NCI-H1105 treated with DMSO at 0.1 percent for 48 hours (cell line): ENCODE measurements at regions not wholly inside any gene's neighbourhood (a gene's known extent, or its start where the extent isn't known, plus 50 kb on each side); places are given as distances from the start of the nearest gene placed in this dataset.

Experiments
- DNase-seq: peaks from one replicate; lab custom pipeline; 2025; lab: John Stamatoyannopoulos, UW

DNA sequence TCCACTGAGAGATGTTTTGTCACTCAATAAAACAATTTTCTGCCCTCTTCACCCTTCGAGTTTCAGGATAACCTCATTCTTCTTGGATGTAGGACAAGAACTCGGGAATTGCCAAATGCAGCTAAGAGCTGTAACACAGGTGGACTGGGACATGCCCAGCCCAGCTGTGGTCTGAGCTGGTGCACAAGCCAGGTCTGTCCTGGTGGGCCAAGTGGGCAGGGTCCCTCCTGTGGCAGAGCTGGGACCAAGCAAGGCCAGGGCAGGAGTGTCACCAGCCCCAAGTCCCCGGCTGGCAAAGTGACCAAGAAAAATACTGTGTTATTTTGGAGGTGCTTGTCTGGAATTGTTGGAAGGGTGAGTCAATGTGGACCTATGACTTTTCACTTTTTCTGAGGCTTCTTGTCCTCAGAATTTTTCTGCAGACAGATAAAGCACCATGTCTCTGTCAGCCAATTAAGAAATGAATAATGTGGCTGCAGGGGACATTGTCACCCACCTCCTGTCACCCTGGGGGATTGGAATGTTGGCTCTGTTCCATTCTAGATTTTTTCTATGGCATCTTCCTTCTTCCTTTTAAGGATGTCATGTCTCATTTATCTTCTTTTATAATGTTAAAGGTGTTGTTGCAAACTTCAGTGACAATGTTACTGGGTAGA lies 645.2 kb upstream of the EPHA6 start:
- no peak for DNase-seq

DNA sequence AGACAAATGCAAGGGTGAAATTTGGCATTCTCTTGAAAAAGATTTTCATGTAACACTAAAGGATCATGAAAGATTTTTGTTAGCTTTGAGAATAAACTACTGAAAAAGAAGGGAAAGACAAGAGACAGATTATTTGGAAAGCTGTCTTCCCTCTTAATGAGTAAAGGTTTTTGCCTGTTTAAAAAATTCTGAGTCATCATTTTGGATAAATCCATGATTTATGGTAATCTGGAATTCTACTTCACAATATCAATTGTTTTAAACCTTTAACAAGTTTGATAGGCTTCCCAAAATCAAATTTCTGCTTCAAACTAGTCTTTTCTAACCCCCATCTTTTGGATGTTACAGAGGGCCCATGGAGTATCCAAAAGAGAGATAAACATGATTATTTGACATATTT lies 641.5 kb upstream of the EPHA6 start:
- DNase-seq: no peak

DNA sequence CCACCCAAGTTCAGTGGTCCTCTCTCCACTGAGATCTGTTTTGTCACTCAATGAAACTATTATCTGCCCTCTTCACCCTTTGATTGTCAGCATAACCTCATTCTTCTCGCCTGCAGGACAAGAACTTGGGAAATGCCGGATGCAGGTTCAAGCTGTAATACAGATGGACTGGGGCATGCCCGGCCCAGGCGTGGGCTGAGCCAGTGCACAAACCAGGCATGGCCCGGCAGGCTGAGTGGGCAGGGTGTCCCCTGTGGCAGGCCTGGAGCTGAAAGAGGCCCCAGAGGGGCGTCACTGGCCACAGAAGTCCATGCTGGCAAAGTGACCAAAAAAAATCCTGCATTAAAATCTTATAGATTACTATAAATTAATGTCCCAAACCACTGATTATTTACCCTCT lies 638.9 kb upstream of the EPHA6 start:
- DNase-seq: no peak

DNA sequence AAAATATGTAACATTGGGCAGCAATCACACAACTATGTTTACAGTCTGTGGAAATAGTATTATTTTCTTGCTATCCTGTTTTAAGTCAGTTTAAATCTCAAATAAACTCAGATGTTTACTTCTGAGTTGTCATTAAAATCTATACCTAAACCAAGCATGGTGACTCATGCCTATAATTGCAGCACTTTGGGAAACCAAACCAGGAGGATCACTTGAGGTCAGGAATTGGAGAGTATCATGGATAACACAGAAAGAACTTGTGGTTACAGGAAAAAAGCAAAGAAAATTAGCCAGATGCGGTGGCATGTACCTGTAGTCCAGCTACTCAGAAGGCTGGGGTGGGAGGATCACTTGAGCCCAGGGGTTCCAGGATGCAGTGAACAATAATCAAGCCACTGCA lies 631.6 kb upstream of the EPHA6 start:
- no peak for DNase-seq

DNA sequence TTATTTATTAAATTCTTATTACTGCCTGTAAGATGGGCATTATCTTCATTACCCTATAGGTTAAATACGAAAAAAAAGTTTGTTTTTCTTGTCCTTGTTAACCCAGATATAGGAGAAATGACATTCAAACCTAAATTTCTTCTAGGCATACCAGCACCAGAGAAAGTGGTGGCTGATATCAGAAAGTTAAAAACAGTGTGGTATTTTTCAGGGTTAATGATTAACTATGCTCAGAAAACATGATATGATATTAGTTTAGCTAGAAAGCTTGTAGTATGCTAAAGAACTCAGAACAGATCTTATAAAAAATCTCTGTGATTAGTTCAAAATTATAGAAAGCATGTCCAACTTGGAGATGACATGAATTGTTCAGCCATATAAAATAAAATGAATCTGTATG lies 630.5 kb upstream of the EPHA6 start:
- DNase-seq: no peak

DNA sequence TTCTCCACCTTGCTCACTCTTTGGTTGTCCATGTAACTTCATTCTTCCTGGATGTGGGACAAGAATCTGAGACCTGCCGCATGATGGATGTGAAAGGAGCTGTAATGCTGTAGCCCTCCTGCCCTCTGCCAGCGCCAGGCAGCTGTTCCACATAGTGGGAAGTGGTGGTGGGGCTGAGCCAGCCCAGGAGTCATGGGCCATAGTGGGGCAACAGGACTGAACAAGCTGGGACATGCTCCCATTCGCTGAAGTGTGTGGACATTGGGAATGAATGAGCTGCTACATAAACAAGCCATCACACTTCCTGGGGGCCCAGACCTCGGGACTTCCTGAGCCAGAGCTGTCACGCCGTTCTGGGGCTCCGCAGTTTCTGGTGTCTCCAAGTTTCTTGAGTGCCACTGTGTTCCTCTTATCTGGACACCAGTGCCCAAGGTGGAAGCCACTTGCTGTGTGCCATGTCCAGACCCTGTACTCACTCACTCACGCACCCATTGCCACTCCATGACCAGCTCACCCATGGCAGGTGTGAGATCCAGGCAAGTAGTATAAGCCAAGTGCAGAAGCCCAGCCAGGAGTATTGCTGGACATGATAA lies 624.3 kb upstream of the EPHA6 start:
- no peak for DNase-seq

DNA sequence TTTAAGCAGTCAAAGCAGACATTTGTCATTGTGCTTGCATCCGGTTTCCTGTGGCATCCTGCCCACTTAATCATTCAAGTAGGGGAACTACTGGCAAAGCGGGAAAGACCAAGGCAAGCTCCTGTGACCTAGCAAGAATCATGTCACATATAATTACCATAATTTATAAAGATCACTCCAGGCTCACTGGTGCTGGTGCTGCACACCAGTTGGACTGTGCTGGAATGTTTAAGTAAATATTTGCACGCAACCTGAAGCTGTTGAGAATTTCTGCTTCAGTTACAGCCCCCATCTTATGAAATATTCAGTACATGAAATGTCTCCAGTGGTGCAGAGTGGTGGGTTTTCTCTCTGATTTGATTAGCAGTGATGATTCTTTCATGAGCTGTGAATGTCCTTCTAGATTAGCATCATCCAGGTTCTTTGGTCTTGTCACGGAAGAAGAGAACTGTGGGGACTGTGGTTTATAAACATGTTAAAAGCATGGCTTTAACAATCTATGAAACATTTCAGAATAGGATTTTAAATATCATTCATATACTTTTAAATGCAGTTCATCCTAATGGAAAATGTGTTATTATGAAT lies 621.3 kb upstream of the EPHA6 start:
- peak; percentile 37 for DNase-seq

DNA sequence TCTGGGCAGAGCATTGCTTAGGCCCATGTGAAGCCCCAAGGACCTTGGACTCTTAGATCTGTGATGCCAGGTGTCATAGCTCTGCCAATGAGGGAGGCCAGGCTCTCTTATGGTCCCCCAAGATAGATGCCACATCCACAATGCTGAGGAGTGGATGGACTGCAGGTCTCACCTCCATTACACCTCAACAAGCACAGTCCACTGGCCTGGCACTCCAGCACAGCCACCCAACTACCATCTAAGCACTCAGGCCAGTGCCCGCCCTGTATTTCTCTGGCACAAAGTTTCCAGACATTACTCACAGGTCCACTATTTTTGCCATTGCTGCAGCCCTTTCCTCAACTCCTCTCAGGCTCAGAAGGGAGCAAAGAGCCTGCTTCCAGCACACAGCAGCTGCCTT lies 613.5 kb upstream of the EPHA6 start:
- DNase-seq: no peak

DNA sequence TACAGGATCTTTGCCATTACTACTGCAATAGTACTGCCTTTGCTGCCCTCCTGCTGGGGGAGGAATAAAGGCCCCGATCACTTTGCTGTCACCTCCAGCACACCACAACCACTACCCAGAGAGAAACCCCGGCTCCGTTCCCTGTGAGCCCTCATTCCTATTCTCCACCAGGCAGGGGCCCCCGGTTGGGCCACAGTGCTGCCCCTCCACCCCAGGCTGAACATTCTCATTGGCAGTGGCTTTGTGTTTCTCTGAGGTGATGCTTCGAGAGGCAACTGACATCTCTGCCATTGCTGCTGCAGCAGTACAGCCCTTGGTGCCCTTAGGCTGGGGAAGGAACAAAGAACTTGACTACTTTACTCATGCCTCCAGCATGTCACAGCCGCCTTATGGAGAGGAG lies 612.9 kb upstream of the EPHA6 start:
- no peak for DNase-seq

DNA sequence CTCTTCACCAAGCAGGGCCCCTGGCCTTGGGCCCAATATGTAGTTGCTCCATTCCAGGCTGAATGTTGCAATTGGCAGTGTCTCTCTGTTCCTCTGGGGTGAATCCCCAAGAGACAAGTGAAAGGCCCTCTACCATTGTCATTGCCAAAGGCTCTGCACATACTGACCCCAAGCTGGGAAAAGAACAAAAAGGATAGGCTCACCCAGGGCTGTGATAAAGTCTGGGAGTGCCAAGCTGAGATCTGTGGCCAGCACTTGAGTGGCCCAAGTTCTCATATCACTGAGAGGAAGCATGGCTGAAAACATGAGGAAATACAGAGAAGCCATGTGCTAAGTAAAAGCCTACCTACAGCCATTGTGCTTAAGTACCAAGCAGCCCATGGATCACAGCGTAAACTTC lies 612.2 kb upstream of the EPHA6 start:
- DNase-seq: no peak

DNA sequence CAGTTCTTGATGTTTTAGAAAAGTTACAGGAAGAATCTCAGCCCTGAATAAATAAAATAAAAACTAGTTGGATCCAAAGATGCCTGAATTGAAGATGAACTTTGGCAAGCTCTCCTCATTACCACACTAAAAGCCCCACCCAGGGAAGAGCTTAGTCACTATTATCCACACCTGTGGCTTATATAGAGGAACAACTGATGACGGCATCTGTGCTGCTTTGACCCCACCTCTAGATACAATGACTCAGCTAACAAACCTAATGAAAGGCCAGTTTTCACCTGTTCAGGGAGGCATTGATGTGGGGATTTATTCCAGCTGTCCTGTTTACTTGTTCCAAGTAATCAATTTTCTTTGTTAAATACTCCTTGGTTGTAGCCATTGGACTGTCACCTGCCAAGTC lies 604.7 kb upstream of the EPHA6 start:
- DNase-seq: no peak

DNA sequence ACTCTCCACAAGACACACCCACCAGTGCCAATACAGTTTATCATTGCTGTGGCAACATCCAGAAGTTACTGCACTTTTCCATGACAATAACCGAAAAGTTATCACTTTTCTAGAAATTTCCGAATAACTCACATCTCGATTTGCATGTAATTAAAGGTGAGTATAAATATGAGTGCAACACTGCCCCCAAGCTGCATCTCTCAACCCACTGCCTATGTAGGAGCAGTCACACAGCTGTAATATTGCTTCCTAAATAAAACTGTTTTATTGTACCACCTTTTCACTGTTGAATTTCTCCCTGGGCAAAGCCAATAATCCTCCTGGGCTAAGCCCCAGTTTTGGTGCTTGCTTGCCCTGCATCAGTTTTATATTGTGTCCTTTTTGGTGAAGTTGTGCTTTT lies 601.0 kb upstream of the EPHA6 start:
- DNase-seq: no peak

DNA sequence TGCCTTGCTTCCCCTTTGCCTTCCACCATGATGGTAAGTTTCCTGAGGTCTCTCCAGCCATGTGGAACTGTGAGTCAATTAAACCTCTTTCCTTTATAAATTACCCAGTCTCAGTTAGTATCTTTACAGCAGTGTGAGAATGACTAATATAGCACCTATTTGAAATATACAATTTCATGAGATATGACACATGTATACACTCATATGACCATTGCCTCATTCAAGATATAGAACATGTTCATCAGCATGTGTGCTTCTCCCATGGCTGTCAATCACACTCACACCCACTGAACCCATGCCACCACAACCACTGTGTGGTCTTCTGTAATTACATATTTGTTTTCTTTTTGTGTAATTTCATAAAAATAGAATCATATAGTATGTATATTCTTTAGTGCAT lies 599.5 kb upstream of the EPHA6 start:
- no peak for DNase-seq

DNA sequence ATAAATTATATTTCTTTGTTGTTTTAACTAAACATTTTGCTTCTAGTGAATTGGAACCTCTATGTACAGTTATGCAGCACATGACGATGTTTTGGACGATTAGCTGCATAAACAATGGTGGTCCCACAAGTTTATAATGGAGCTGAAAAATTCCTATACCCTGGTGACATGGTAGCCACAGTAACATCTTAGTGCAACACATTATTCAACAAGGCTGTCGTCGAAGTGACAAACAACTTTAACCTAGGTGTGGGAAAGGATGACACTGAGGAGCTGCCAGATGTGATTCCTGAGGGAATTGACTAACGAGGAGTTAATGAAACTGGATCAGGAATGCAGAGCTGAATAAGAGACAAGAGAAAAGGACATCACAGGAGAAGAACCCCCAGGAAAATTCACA lies 588.9 kb upstream of the EPHA6 start:
- DNase-seq: no peak

DNA sequence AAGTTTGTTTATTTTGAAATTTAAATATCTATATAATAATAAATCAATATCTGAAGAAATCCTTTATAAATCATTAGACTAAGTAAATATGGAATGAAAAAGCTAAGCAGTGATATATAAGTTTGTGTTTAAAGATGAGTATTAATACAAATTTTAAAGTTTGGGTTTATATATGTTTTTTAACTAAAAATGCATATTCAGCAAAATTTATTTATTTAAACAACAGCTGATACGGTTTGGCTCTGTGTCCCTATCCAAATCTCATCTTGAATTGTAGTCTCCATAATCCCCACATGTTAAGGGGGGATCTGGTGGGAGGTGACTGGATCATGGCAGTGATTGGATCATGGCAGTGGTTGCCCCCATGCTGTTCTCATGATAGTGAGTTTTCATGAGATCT lies 580.7 kb upstream of the EPHA6 start:
- no peak for DNase-seq

DNA sequence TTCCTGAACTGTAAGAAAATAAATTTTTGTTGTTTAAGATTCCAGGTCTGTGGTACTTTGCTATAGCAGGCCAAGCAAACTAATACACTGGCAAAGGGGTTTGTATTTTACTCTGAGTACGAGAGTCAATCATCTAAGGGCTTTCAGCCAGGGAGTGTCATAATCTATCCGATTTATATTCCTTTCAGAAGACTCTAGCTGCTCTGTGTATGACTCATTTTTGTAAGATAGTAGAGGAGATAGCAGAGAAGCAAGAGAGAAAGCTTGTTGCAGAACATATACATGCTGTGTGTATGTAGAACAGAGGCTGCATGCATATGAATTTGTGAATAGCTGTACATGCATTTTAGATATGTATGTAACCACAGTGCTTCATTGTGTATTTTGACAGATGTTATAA lies 577.9 kb upstream of the EPHA6 start:
- DNase-seq: no peak

DNA sequence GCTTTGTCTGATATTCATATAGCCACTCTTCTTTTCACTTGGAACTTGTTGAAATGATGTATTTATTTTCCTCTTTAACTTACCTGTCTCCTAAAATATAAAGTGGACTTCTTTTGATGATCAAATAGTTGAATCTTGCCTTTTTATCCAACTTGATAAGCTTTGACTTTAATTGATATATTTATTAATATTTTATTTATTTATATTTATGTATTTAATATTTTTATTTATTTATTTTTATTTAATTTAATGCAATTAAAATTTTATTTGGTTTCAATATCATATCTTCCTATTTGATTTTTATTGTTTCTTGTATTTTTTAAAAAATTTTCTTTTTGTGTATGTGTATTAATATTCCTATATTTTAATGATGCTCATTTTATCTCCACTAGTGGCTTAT lies 555.1 kb upstream of the EPHA6 start:
- DNase-seq: no peak

DNA sequence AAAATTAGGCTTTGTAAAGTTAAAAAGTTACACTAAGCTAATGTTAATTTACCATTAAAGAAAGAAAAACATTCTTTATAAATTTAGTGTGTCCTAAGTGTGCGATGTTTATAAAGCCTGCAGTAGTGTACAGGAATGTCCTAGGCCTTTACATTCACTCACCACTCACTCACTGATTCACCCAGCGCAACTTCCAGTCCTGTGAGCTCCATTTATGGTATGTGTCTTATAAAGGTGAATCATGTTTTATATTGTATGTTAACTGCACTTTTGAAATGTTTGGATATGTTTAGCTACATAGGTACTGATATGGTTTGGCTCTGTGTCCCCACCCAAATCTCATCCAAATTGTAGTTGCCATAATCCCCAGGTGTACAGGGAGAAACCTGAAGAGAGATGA lies 549.7 kb upstream of the EPHA6 start:
- DNase-seq: no peak

DNA sequence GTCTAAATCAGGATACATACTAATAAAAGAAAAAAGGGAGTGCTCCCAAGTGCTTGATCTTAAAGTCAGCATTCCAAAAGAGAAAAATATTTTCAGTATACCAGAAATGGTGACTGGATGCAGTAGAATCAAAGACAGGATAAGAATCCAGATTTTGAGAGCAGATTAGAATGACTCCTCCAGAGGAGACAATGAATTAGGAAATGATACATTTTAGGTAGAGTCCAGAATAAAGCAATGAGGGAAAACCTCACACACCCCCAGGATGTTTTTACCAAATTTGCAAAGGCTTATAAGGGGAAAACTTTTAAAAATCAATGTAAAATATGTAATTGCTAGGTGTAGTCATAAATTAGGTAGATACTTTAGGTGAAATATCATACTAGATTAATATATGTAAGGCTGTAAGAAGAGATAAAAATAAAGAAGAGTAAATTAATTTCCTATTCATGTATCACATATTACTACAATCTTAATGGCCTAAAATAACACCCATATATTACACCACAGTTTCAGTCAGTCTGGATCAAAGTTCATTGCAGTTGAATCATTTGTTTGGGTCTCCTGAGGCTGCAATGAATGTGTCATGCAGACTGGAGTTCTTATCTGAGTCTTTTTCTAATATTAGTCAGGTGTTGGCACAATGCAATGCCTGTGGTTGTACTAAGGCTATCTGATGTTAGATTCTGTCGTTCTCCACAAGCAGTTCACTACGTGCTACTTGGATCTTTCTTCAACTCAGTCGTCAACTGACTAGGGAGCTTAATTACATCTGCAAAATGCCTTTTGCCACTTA lies 547.8 kb upstream of the EPHA6 start:
- no peak for DNase-seq

DNA sequence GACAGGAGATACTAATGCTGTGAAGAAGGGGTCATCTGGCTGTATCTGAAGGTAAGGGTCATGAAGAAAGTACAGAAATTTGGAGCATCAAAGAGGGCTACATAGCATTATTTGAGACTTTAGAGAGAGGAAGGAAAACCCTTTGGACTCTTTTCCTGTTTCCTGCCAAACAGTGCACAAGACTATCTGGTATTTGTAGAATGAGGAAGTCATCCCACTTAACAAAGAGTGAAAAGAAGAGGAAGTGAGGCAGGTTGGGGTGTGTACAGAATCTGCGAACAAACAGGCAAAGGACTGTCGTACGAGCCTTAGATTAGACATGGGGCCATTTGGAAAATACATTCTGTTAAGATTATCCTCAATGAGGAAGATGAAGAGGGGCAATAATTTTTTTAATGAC lies 546.8 kb upstream of the EPHA6 start:
- DNase-seq: no peak

DNA sequence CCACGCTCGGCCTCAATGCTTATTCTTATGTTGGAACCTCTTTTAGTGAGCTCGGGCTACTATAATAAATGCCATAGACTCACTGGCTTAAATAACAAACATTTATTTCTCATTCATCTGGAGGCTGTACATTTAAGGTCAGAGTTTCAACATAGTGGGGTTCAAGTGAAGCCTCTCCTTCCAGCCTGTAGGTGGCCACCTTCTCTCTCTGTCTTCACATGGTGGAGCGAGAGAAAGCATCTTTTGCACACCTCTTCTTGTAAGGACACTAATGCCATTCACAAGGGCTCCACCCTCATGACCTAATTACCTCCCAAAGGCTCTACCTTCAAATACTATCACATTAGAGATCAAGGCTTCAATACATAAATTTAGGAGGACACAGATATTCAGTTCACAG lies 520.3 kb upstream of the EPHA6 start:
- no peak for DNase-seq

DNA sequence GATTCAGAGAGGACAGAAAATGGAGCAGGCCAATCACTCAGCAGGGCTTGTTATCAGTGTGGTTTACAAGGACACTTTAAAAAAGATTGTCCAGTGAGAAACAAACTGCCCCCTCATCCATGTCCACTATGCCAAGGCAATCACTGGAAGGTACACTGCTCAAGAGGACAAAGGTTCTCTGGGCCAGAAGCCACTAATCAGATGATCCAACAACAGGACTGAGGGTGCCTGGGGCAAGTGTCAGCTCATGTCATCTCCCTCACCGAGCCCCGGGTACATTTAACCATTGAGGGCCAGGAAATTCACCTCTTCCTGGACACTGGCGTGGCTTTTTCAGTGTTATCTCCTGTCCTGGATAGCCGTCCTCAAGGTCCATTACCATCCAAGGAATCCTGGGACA lies 513.7 kb upstream of the EPHA6 start:
- DNase-seq: no peak

DNA sequence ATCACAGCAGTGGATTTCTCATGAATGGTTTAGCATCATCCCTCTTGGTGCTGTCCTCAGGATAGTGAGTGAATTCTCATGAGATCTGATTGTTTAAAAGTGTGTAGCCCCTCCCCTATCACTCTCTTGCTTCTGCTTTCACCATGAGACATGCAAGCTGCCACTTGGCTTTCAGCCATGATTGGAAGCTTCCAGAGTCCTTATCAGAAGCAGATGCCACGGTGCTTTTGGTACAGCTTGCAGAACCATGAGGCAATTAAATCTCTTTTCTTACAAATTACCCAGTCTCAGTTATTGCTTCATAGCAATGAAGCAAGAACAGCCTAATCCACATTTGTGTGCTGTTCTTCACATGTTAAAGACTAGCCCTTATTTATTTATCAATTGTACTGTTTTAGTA lies 495.2 kb upstream of the EPHA6 start:
- peak; percentile 19 for DNase-seq
